DOHH2 (cell line): ENCODE measurements at regions not wholly inside any gene's neighbourhood (a gene's known extent, or its start where the extent isn't known, plus 50 kb on each side); places are given as distances from the start of the nearest gene placed in this dataset.

ENCODE experiments used
- H3F3A ChIP-seq: fragments of 200-600 bp; sonication (generic), shearing (Covaris generic); 2 replicates; pipeline ENCODE4 v1.6.0; 2016; ENCODE audit warnings: antibody characterized with exemption, mild to moderate bottlenecking; ENCODE audit not compliant: control insufficient read depth, insufficient read depth
- H3K27ac ChIP-seq: fragments of 200-600 bp; sonication (generic); 2 replicates; pipeline ENCODE4 v1.5.1; 2014; ENCODE audit warnings: low read depth, mild to moderate bottlenecking, low read length, moderate library complexity
- H3K27me3 ChIP-seq: fragments of 200-600 bp; sonication (generic); 2 replicates; pipeline ENCODE4 v1.6.1; 2014; ENCODE audit warnings: mild to moderate bottlenecking, low read length, mixed read lengths; ENCODE audit not compliant: control insufficient read depth
- H3K36me3 ChIP-seq: fragments of 200-600 bp; sonication (generic); 2 replicates; pipeline ENCODE4 v1.6.1; 2014; ENCODE audit warnings: mild to moderate bottlenecking, low read length, moderate library complexity, mixed read lengths; ENCODE audit not compliant: control insufficient read depth
- H3K4me1 ChIP-seq: fragments of 200-600 bp; sonication (generic); 2 replicates; pipeline ENCODE4 v1.6.1; 2014; ENCODE audit warnings: mild to moderate bottlenecking, low read length, mixed read lengths; ENCODE audit not compliant: control insufficient read depth
- H3K4me2 ChIP-seq: fragments of 200-600 bp; sonication (generic); 2 replicates; pipeline ENCODE4 v1.6.0; 2014; ENCODE audit warnings: mild to moderate bottlenecking, low read length, moderate library complexity
- H3K4me3 ChIP-seq: fragments of 200-600 bp; sonication (generic); 2 replicates; pipeline ENCODE4 v1.5.1; 2014; ENCODE audit warnings: mild to moderate bottlenecking, low read length, mixed read lengths
- H3K79me2 ChIP-seq: fragments of 200-600 bp; sonication (generic); 2 replicates; pipeline ENCODE4 v1.6.1; 2014; ENCODE audit warnings: mild to moderate bottlenecking, low read length, mixed read lengths; ENCODE audit not compliant: control insufficient read depth
- H3K9me2 ChIP-seq: fragments of 200-600 bp; sonication (generic); replicated peaks from 2 replicates; pipeline ENCODE4 v1.6.1; 2014; ENCODE audit warnings: mild to moderate bottlenecking, low read length, mixed read lengths; ENCODE audit not compliant: control insufficient read depth
- H3K9me3 ChIP-seq: fragments of 200-600 bp; sonication (generic); 2 replicates; pipeline ENCODE4 v1.6.1; 2014; ENCODE audit warnings: antibody characterized with exemption, low read length, mixed read lengths; ENCODE audit not compliant: control insufficient read depth, insufficient read depth
- H4K20me1 ChIP-seq: fragments of 200-600 bp; sonication (generic); 2 replicates; pipeline ENCODE4 v1.6.0; 2014; ENCODE audit warnings: low read depth, mild to moderate bottlenecking, antibody characterized with exemption, low read length, moderate library complexity; ENCODE audit not compliant: control insufficient read depth, insufficient read depth
- EZH2phosphoT487 ChIP-seq: fragments of 200-600 bp; sonication (generic); IDR thresholded peaks from 2 replicates; pipeline ENCODE4 v1.6.1; 2017; ENCODE audit warnings: borderline replicate concordance, mild to moderate bottlenecking, antibody characterized with exemption, low read length, moderate library complexity, mixed read lengths
- TF ChIP-seq, protein P1 (sequence below): fragments of 200-600 bp; sonication (generic); IDR thresholded peaks from one replicate; pipeline ENCODE4 v1.5.1; 2014; ENCODE audit warnings: antibody characterized with exemption, mild to moderate bottlenecking, low read depth, low read length; ENCODE audit not compliant: poor library complexity, severe bottlenecking

DNA sequence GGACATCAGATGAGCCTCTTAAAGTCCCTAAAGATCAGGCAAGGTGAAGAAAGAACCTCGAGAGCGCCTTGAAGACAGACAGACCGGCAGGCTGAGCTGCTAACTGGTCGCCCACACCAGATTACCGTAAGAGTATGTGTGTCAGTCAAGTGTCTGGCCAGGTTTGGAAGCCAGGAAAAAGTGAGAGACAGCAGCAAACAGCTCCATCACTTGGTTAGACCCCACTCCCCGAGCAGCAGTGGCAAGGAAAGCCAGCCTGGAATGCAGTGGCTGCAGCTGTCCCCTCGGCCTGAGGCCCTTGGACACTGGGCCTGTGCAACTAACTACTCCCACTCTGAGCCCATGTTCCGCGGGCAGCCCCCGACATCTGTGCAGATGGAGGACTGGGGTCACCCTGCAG, 214.1 kb downstream of the DIRAS2 start:
- Histone ChIP-seq H3K27me3 (peaks cover 5% of the 10 kb centered on the region; the same call in 1 of the 2 replicates), H3K27ac (no peak overlapping the region), H3K4me2 (no peak overlapping the region), H3K4me1 (no peaks in the 10 kb centered on the region), H4K20me1 (no peaks in the 10 kb centered on the region), H3K79me2 (no peaks in the 10 kb centered on the region), H3K4me3 (no peak overlapping the region), H3K9me3 (no peaks in the 10 kb centered on the region), H3K9me2 (no peaks in the 10 kb centered on the region), H3K36me3 (no peaks in the 10 kb centered on the region), H3F3A (no peaks in the 10 kb centered on the region)
- TF ChIP-seq EZH2phosphoT487, result no peak
- TF ChIP-seq, protein P1, sequence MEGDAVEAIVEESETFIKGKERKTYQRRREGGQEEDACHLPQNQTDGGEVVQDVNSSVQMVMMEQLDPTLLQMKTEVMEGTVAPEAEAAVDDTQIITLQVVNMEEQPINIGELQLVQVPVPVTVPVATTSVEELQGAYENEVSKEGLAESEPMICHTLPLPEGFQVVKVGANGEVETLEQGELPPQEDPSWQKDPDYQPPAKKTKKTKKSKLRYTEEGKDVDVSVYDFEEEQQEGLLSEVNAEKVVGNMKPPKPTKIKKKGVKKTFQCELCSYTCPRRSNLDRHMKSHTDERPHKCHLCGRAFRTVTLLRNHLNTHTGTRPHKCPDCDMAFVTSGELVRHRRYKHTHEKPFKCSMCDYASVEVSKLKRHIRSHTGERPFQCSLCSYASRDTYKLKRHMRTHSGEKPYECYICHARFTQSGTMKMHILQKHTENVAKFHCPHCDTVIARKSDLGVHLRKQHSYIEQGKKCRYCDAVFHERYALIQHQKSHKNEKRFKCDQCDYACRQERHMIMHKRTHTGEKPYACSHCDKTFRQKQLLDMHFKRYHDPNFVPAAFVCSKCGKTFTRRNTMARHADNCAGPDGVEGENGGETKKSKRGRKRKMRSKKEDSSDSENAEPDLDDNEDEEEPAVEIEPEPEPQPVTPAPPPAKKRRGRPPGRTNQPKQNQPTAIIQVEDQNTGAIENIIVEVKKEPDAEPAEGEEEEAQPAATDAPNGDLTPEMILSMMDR, result no peak

DNA sequence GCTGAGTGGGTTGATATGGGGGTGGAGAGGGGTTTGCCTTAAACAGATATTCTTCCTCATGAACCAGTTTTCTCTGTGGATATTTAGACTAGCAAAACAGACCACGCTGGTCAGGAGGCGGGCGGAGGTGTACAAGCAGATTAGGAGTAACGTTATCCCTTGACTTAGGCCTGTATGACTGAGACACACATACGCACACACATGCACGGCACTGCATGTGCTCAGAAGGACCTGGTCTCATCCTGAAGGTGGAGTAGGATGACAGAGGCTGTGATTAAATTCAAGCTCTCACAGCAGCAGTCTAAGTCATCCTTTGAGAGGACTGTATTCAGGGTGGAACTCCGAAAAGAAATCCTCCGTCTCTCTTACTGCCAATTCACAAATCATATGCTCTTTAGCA, 209.7 kb downstream of the DIRAS2 start:
- H3K4me1 ChIP-seq, result no peaks in the 10 kb centered on the region
- no peak overlapping the region for H3K4me2 ChIP-seq
- TF ChIP-seq, protein P1, result no peak
- TF ChIP-seq EZH2phosphoT487, result no peak
- no peaks in the 10 kb centered on the region for H3K79me2 ChIP-seq
- no peak overlapping the region for H3K4me3 ChIP-seq
- no peaks in the 10 kb centered on the region for H3K9me2 ChIP-seq
- H3K9me3 ChIP-seq, result no peaks in the 10 kb centered on the region
- H3K27me3 ChIP-seq, result no peaks in the 10 kb centered on the region; the same call in 1 of the 2 replicates
- H3K36me3 ChIP-seq, result no peaks in the 10 kb centered on the region
- no peak overlapping the region for H3K27ac ChIP-seq
- no peaks in the 10 kb centered on the region for H3F3A ChIP-seq
- no peaks in the 10 kb centered on the region for H4K20me1 ChIP-seq

GRCh38 chr9:90433398-90433941, 209.2 kb downstream of the DIRAS2 start:
- no peaks in the 10 kb centered on the region for H4K20me1 ChIP-seq
- no peaks in the 10 kb centered on the region for H3K4me1 ChIP-seq
- H3K4me3 ChIP-seq, result no peak overlapping the region
- H3K27ac ChIP-seq, result no peak overlapping the region
- no peaks in the 10 kb centered on the region for H3K9me3 ChIP-seq
- no peaks in the 10 kb centered on the region for H3K36me3 ChIP-seq
- no peaks in the 10 kb centered on the region for H3F3A ChIP-seq
- TF ChIP-seq, protein P1, result no peak
- no peak for TF ChIP-seq EZH2phosphoT487
- H3K4me2 ChIP-seq, result no peak overlapping the region
- no peaks in the 10 kb centered on the region for H3K9me2 ChIP-seq
- H3K79me2 ChIP-seq, result no peaks in the 10 kb centered on the region
- no peaks in the 10 kb centered on the region; the same call in 1 of the 2 replicates for H3K27me3 ChIP-seq
